GM06990 (cell line): ENCODE measurements at regions not wholly inside any gene's neighbourhood (a gene's known extent, or its start where the extent isn't known, plus 50 kb on each side); places are given as distances from the start of the nearest gene placed in this dataset.

Experiments used
- DNase-seq: peaks from one replicate; pipeline ENCODE4 v3.0.0-alpha.2; 2011; ENCODE audit not compliant: insufficient read length; ENCODE audit errors: extremely low read depth
- H3K27me3 ChIP-seq: replicated peaks from 2 replicates; pipeline ENCODE4 v1.6.0; 2011; ENCODE audit warnings: low read length; ENCODE audit not compliant: control insufficient read depth, insufficient read depth
- H3K36me3 ChIP-seq: 2 replicates; pipeline ENCODE4 v1.5.1; 2011; ENCODE audit warnings: low read length; ENCODE audit not compliant: control insufficient read depth, insufficient read depth
- H3K4me3 ChIP-seq: replicated peaks from 2 replicates; pipeline ENCODE4 v1.5.1; 2011; ENCODE audit warnings: low read depth, mild to moderate bottlenecking, control low read depth, low read length
- TF ChIP-seq, protein P1 (sequence below): IDR thresholded peaks from 2 replicates; pipeline ENCODE4 v1.5.1; 2011; ENCODE audit warnings: low read length, control low read depth, mild to moderate bottlenecking, inconsistent platforms; ENCODE audit not compliant: insufficient read depth, poor library complexity, severe bottlenecking

DNA sequence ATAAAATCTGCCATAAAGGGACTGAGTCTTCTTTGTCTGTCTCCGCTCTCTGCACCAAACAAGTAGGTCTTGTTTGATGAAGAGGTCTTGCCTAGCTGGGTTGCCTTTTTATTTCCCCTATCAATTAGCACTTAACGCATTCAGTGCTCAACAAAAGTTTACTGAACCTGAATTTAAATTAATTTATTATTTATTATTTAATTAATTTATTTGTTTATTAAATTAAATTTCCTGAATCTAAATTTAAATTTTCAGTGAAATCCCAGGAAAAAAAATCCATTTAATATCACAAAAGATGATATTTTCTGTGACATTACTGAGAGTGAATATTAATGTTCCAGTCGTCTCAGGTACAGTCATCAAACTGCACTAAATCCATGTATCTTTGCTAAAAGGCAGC lies 164.9 kb upstream of the AGTR1 start:
- DNase-seq, result no peak
- no peak overlapping the region for H3K4me3 ChIP-seq
- no peaks in the 10 kb centered on the region for H3K36me3 ChIP-seq
- no peaks in the 10 kb centered on the region for H3K27me3 ChIP-seq
- TF ChIP-seq, protein P1, sequence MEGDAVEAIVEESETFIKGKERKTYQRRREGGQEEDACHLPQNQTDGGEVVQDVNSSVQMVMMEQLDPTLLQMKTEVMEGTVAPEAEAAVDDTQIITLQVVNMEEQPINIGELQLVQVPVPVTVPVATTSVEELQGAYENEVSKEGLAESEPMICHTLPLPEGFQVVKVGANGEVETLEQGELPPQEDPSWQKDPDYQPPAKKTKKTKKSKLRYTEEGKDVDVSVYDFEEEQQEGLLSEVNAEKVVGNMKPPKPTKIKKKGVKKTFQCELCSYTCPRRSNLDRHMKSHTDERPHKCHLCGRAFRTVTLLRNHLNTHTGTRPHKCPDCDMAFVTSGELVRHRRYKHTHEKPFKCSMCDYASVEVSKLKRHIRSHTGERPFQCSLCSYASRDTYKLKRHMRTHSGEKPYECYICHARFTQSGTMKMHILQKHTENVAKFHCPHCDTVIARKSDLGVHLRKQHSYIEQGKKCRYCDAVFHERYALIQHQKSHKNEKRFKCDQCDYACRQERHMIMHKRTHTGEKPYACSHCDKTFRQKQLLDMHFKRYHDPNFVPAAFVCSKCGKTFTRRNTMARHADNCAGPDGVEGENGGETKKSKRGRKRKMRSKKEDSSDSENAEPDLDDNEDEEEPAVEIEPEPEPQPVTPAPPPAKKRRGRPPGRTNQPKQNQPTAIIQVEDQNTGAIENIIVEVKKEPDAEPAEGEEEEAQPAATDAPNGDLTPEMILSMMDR, result no peak

DNA sequence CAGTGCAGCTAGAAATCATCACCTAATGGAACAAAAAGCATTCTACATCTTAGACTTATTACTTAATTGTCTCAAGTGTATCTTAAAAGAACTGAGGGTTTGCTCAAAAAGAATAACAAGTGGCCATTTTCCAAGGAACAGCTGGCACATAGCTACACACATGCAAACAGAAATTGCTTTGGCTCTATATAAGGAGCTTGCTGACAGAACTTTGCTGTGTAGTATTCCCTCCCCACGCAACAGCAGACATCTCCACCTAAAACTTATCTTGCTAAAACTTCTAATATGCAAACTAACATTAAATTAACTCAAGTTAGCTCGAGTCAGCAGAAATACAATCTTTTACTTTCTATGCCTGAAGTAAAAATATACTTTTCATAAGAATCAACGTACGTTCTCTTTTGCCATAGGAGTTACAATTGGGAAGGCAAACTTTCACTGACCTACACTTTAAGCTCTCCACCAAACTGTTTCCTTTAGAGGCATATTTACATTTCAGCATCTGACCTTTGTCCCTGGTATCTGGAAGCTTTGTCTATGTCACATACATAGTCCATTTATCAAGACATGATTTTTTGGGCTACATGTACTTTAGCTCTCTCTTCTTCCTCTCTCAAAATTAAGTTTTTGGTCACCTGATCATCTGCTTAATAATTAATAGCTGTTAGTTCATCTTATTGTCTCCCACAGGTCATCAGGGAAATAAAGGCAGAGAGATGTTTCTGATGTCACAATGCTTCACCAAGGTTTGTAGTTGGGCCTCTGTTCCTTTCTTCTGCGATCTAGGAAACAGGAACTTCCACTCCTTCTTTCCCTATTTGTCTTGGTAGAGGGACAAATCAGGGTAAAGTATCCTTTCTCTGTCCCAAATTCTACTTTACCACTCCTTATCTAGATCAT lies 163.4 kb upstream of the AGTR1 start:
- TF ChIP-seq, protein P1, result no peak
- Histone ChIP-seq H3K27me3 (no peaks in the 10 kb centered on the region), H3K4me3 (no peak overlapping the region), H3K36me3 (no peaks in the 10 kb centered on the region)
- no peak for DNase-seq

GRCh38 chr3:148535001-148535400 lies 162.7 kb upstream of the AGTR1 start:
- DNase-seq, result no peak
- H3K4me3 ChIP-seq, result no peak overlapping the region
- no peaks in the 10 kb centered on the region for H3K36me3 ChIP-seq
- TF ChIP-seq, protein P1, result no peak
- no peaks in the 10 kb centered on the region for H3K27me3 ChIP-seq

DNA sequence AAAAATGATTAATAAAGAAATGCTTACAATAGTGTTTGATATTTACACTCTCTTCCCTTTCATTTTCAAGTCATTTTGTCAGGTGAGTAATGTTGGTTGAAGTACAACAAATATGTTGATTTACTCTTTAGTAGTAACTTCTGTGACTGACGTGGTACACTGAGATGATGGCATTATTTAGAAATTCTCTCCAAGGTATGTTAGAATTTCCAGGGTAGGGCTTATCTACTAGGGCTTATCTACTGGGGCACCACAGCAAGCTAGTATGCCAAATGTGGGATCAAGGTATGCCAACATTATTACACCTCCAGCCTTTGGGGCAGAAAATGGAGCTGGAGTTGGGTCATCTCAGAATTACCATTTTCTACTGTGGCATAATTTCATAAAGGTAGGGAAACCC lies 157.4 kb upstream of the AGTR1 start:
- no peak overlapping the region for H3K4me3 ChIP-seq

GRCh38 chr3:148540851-148541250 lies 156.9 kb upstream of the AGTR1 start:
- DNase-seq, result no peak
- H3K36me3 ChIP-seq, result no peaks in the 10 kb centered on the region
- TF ChIP-seq, protein P1, result no peak
- no peaks in the 10 kb centered on the region for H3K27me3 ChIP-seq
- no peak overlapping the region for H3K4me3 ChIP-seq

More for the DNA sequence above, 157.4 kb upstream of the AGTR1 start:
- DNase-seq, result no peak
- TF ChIP-seq, protein P1, result no peak
- Histone ChIP-seq H3K36me3 (no peaks in the 10 kb centered on the region), H3K27me3 (no peaks in the 10 kb centered on the region)

DNA sequence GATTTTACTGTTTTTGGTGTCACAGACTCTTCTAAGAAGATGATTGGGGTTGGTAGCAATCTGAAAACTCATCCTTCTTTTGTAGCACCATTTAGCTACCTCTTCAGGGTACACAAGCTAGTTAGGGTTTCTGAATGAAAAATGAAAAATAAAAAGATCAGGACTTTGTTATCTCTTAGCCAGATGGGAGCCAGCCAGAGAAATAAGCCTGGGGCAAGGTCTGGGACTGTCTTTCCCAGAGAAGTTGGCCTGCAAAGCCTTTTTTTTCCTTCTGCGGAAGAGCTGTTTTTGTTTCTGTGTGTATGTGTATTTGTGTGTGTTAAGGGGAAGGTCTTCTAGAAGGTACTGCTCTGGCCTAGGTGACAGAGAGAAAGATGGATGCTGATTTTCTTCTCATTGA lies 150.7 kb upstream of the AGTR1 start:
- H3K27me3 ChIP-seq, result no peaks in the 10 kb centered on the region
- no peak for DNase-seq
- H3K4me3 ChIP-seq, result no peak overlapping the region
- no peaks in the 10 kb centered on the region for H3K36me3 ChIP-seq
- TF ChIP-seq, protein P1, result no peak
